Stomach (tissue), 8 donors: ENCODE measurements at regions not wholly inside any gene's neighbourhood (a gene's known extent, or its start where the extent isn't known, plus 50 kb on each side); places are given as distances from the start of the nearest gene placed in this dataset.

Source experiments
- DNase-seq, 2 donors: peaks; one replicate each; pipeline versions ENCODE4 v3.0.0 to v3.0.0-alpha.2; 2013 to 2019
- H3K27ac ChIP-seq, 5 donors: fragments of 200-600 bp in 4 of 5; sonication (generic) in 4 of 5; one replicate each; pipeline ENCODE4 v1.5.1; 2013 to 2019; ENCODE audit warnings: mild to moderate bottlenecking in 1 of 5, moderate library complexity in 1 of 5
- H3K27me3 ChIP-seq, 3 donors: fragments of 200-600 bp; sonication (generic); one replicate each; pipeline ENCODE4 v1.5.1; 2017 to 2019; ENCODE audit warnings: mixed run types in 1 of 3
- H3K36me3 ChIP-seq, 4 donors: fragments of 200-600 bp; sonication (generic); 1 replicate in 3 of 4; 2 replicates in 1 of 4; pipeline ENCODE4 v1.5.1; 2016 to 2019
- H3K4me1 ChIP-seq, 4 donors: fragments of 200-600 bp; sonication (generic); one replicate each; pipeline ENCODE4 v1.5.1; 2016 to 2019
- H3K4me3 ChIP-seq, 4 donors: fragments of 200-600 bp; sonication (generic) in 3 of 4; one replicate each; pipeline ENCODE4 v1.5.1; 2016 to 2019; ENCODE audit warnings: mild to moderate bottlenecking in 1 of 4
- H3K9me3 ChIP-seq, 4 donors: fragments of 200-600 bp; sonication (generic); one replicate each; pipeline ENCODE4 v1.5.1; 2016 to 2019
- CTCF ChIP-seq, 7 experiments: fragments of 450-650 bp in 4 of 7; fragments of 200-600 bp in 3 of 7; sonication (generic) in 3 of 7; IDR thresholded peaks; one replicate each; pipeline ENCODE4 v1.5.1; 2016 to 2019; ENCODE audit warnings: antibody characterized with exemption in 7 of 7, control low read depth in 2 of 7, mild to moderate bottlenecking in 1 of 7
- EP300 ChIP-seq: sonication (generic); formaldehyde crosslinking; IDR thresholded peaks from one replicate; pipeline ENCODE4 v1.6.1; 2017; ENCODE audit warnings: antibody characterized with exemption
- POLR2A ChIP-seq, 4 donors: fragments of 450-650 bp; IDR thresholded peaks; one replicate each; pipeline ENCODE4 v1.6.1; 2016; ENCODE audit warnings: antibody characterized with exemption in 4 of 4, control low read depth in 2 of 4, mild to moderate bottlenecking in 1 of 4, moderate library complexity in 1 of 4
- POLR2AphosphoS5 ChIP-seq, 3 donors: sonication (generic); formaldehyde crosslinking; IDR thresholded peaks; one replicate each; pipeline ENCODE4 v1.6.1; 2016; ENCODE audit warnings: antibody characterized with exemption in 3 of 3
- whole genome bisulfite sequencing, 5 donors: extraction: QIAGEN DNeasy Blood & Tissue Kit in 3 of 5; methylation state at CpG; one replicate each; pipeline versions ENCODE4 v1.1.5 to v1.1.7; 2013 to 2018; 5-methylcytosine and 5-hydroxymethylcytosine counted together
- intact Hi-C: fragments of 100-400 bp; cut with DNase I; formaldehyde crosslinking; loops from one replicate; pipeline ENCODE4 v1.15.1; 2023; ENCODE audit warnings: low total_unique reads
- donor health status: healthy with polysubstance abuse.
- donor health status: Bipolar disorder and iron deficiency.
- donor health status: healthy.

GRCh38 chr9:89780959-89781358, 176.1 kb downstream of the GADD45G start:
- Histone ChIP-seq H3K36me3 (no peaks in the 10 kb centered on the region), H3K4me3 (no peak overlapping the region), H3K9me3 (no peaks in the 10 kb centered on the region), H3K27me3 (no peaks in the 10 kb centered on the region), H3K27ac (no peak overlapping the region), H3K4me1 (peaks cover 0 to 23% (median 9%) of the 10 kb centered on the region in 4 donors)
- TF ChIP-seq POLR2AphosphoS5 (IDR thresholded peaks at IDR 0.05) (no peak), EP300 (no peak), POLR2A (IDR thresholded peaks at IDR 0.05) (no peak), CTCF (IDR thresholded peaks at IDR 0.05) (no peak)
- intact Hi-C loops, result no loop called here
- peak in 1 of 2 donors; percentile 30 for DNase-seq
- 54 to 76% (median 57%) methylated on average over 4 of the region's 4 CpGs for WGBS, 5 donors

GRCh38 chr9:89781838-89782540, 177.2 kb downstream of the GADD45G start:
- H3K36me3 ChIP-seq, result no peaks in the 10 kb centered on the region
- H3K9me3 ChIP-seq, result no peaks in the 10 kb centered on the region
- no peaks in the 10 kb centered on the region for H3K27me3 ChIP-seq
- no peak overlapping the region for H3K27ac ChIP-seq
- TF ChIP-seq CTCF (IDR thresholded peaks at IDR 0.05) (no peak), EP300 (no peak), POLR2AphosphoS5 (IDR thresholded peaks at IDR 0.05) (no peak), POLR2A (IDR thresholded peaks at IDR 0.05) (no peak)
- H3K4me1 ChIP-seq, result peaks cover 0 to 32% (median 9%) of the 10 kb centered on the region in 4 donors
- WGBS, 5 donors, result 74 to 84% (median 80%) methylated on average over 5 of the region's 5 CpGs
- no peak overlapping the region for H3K4me3 ChIP-seq
- intact Hi-C loops, result no loop called here
- peak in 1 of 2 donors; percentile 23 for DNase-seq

GRCh38 chr9:89786655-89787054, 181.8 kb downstream of the GADD45G start:
- no peak for TF ChIP-seq POLR2AphosphoS5 (IDR thresholded peaks at IDR 0.05)
- TF ChIP-seq POLR2A (IDR thresholded peaks at IDR 0.05), result no peak
- TF ChIP-seq EP300, result no peak
- TF ChIP-seq CTCF (IDR thresholded peaks at IDR 0.05), result no peak
- Histone ChIP-seq H3K4me3 (no peak overlapping the region), H3K27ac (no peak overlapping the region), H3K27me3 (no peaks in the 10 kb centered on the region), H3K4me1 (peaks cover 0 to 15% (median 0%) of the 10 kb centered on the region in 4 donors), H3K36me3 (no peaks in the 10 kb centered on the region), H3K9me3 (no peaks in the 10 kb centered on the region)
- intact Hi-C loops, result no loop called here
- peak; percentile 60 to 90 for DNase-seq
- WGBS, 5 donors, result 0 to 12% (median 8%) methylated on average over 1 of the region's 1 CpG

GRCh38 chr9:89787595-89787994, 182.8 kb downstream of the GADD45G start:
- DNase-seq, result no peak
- H3K4me3 ChIP-seq, result no peak overlapping the region
- H3K36me3 ChIP-seq, result no peaks in the 10 kb centered on the region
- no peaks in the 10 kb centered on the region for H3K9me3 ChIP-seq
- H3K27ac ChIP-seq, result no peak overlapping the region
- peaks cover 0 to 8% (median 0%) of the 10 kb centered on the region in 4 donors for H3K4me1 ChIP-seq
- no peak for TF ChIP-seq POLR2AphosphoS5 (IDR thresholded peaks at IDR 0.05)
- no peak for TF ChIP-seq CTCF (IDR thresholded peaks at IDR 0.05)
- TF ChIP-seq EP300, result no peak
- no peak for TF ChIP-seq POLR2A (IDR thresholded peaks at IDR 0.05)
- intact Hi-C loops, result no loop called here
- H3K27me3 ChIP-seq, result no peaks in the 10 kb centered on the region
